ENCODE measurements at regions not wholly inside any gene's neighbourhood (a gene's known extent, or its start where the extent isn't known, plus 50 kb on each side); places are given as distances from the start of the nearest gene placed in this dataset.
"Not testable (repeated sequence)": the region's sequence is repeated elsewhere in the genome, so short reads cannot be mapped to it uniquely, and the experiment has no call there.

GRCh38 chr2:126952216-126952615, 53.5 kb downstream of the TEX51 start:
- Histone ChIP-seq H3K4me3 (no peak overlapping the region), H3K36me3 (no peaks in the 10 kb centered on the region), H3K9me3 (peaks cover 0 to under 1% (median 0%) of the 10 kb centered on the region in 4 donors), H3K27ac (no peak overlapping the region), H3K27me3 (no peaks in the 10 kb centered on the region), H3K4me1 (no peaks in the 10 kb centered on the region)
- intact Hi-C loops (cut with DNase I): no loop called here
- DNase-seq: no peak
- TF ChIP-seq POLR2A (IDR thresholded peaks at IDR 0.05): no peak
- TF ChIP-seq CTCF (IDR thresholded peaks at IDR 0.05): no peak
- ATAC-seq: no peak
- 50% methylated on average over 1 of the region's 1 CpG for WGBS (ENCODE audit: insufficient coverage, low coverage, low lambda C conversion rate, missing lambda C conversion rate)

- Histone ChIP-seq H3K4me1 (no peaks in the 10 kb centered on the region), H3K27me3 (no peaks in the 10 kb centered on the region), H3K36me3 (no peaks in the 10 kb centered on the region), H3K9me3 (peaks cover 0 to 5% (median 0%) of the 10 kb centered on the region in 4 donors), H3K4me3 (no peak overlapping the region), H3K27ac (no peak overlapping the region)
- ATAC-seq: no peak
- intact Hi-C loops (cut with DNase I): no loop called here
- WGBS (ENCODE audit: insufficient coverage, low coverage, low lambda C conversion rate, missing lambda C conversion rate): 62% methylated on average over 2 of the region's 2 CpGs
- no peak for TF ChIP-seq POLR2A (IDR thresholded peaks at IDR 0.05)
- TF ChIP-seq CTCF (IDR thresholded peaks at IDR 0.05): no peak
- no peak for DNase-seq
These were observed 54.8 kb downstream of the TEX51 start for GRCh38 chr2:126953483-126953882.

GRCh38 chr2:126954831-126955230, 56.1 kb downstream of the TEX51 start:
- DNase-seq: no peak
- no peaks in the 10 kb centered on the region for H3K4me1 ChIP-seq
- peaks cover 0 to 5% (median 0%) of the 10 kb centered on the region in 4 donors for H3K9me3 ChIP-seq
- no peak overlapping the region for H3K27ac ChIP-seq
- intact Hi-C loops (cut with DNase I): no loop called here
- TF ChIP-seq CTCF (IDR thresholded peaks at IDR 0.05) (no peak), POLR2A (IDR thresholded peaks at IDR 0.05) (no peak)
- no peak overlapping the region for H3K4me3 ChIP-seq
- no peaks in the 10 kb centered on the region for H3K36me3 ChIP-seq
- WGBS (ENCODE audit: insufficient coverage, low coverage, low lambda C conversion rate, missing lambda C conversion rate): 8% methylated on average over 1 of the region's 1 CpG
- no peak for ATAC-seq
- H3K27me3 ChIP-seq: no peaks in the 10 kb centered on the region

- H3K27me3 ChIP-seq; ATAC-seq; H3K36me3 ChIP-seq; H3K27ac ChIP-seq; H3K4me1 ChIP-seq; intact Hi-C loops (cut with DNase I); H3K4me3 ChIP-seq; DNase-seq; H3K9me3 ChIP-seq: not testable (repeated sequence)
- WGBS (ENCODE audit: insufficient coverage, low coverage, low lambda C conversion rate, missing lambda C conversion rate): 58% methylated on average over 4 of the region's 4 CpGs
These were observed 58.1 kb downstream of the TEX51 start for GRCh38 chr2:126956773-126957172.

GRCh38 chr2:126963390-126963789, 64.7 kb downstream of the TEX51 start:
- no peaks in the 10 kb centered on the region for H3K36me3 ChIP-seq
- no peak overlapping the region for H3K4me3 ChIP-seq
- ATAC-seq (no peak), DNase-seq (no peak)
- intact Hi-C loops (cut with DNase I): no loop called here
- no peaks in the 10 kb centered on the region for H3K4me1 ChIP-seq
- H3K27ac ChIP-seq: no peak overlapping the region
- no peaks in the 10 kb centered on the region for H3K9me3 ChIP-seq
- H3K27me3 ChIP-seq: no peaks in the 10 kb centered on the region
- WGBS (ENCODE audit: insufficient coverage, low coverage, low lambda C conversion rate, missing lambda C conversion rate): no CpG with 5 or more reads among the region's 5 CpGs
- TF ChIP-seq POLR2A (IDR thresholded peaks at IDR 0.05) (no peak), CTCF (IDR thresholded peaks at IDR 0.05) (no peak)

Data from right lobe of liver (tissue), 6 donors.